CD4-positive, alpha-beta T cell treated with Interleukin-17A for 4 hours (primary cell): ENCODE measurements at regions not wholly inside any gene's neighbourhood (a gene's known extent, or its start where the extent isn't known, plus 50 kb on each side); places are given as distances from the start of the nearest gene placed in this dataset.
"Not testable (repeated sequence)": the region's sequence is repeated elsewhere in the genome, so short reads cannot be mapped to it uniquely, and the experiment has no call there.

Experiments
- DNase-seq: peaks from one replicate; pipeline ENCODE4 v3.0.0-alpha.2; 2020; ENCODE audit warnings: mixed read lengths

- DNase-seq: no peak
Observed at GRCh38 chr14:100421756-100422470, 98.8 kb downstream of the SLC25A47 start.

GRCh38 chr14:100422556-100423316, 99.6 kb downstream of the SLC25A47 start:
- DNase-seq: no peak

- no peak for DNase-seq
Observed at GRCh38 chr14:100423317-100424010, 100.3 kb downstream of the SLC25A47 start.

GRCh38 chr14:100424504-100425428, 101.6 kb downstream of the SLC25A47 start:
- no peak for DNase-seq

GRCh38 chr14:100425429-100425827, 102.3 kb downstream of the SLC25A47 start:
- no peak for DNase-seq

GRCh38 chr14:100426314-100426713, 103.2 kb downstream of the SLC25A47 start:
- no peak for DNase-seq

- no peak for DNase-seq
Observed at GRCh38 chr14:100427166-100427565, 104.0 kb downstream of the SLC25A47 start.

- no peak for DNase-seq
Observed at GRCh38 chr14:100428727-100429126, 105.6 kb downstream of the SLC25A47 start.

- no peak for DNase-seq
Observed at GRCh38 chr14:100429537-100429936, 106.4 kb downstream of the SLC25A47 start.

GRCh38 chr14:100430571-100430970, 107.4 kb downstream of the SLC25A47 start:
- DNase-seq: no peak

- DNase-seq: not testable (repeated sequence)
Observed at GRCh38 chr14:100431461-100431860, 108.3 kb downstream of the SLC25A47 start.

- no peak for DNase-seq
Observed at GRCh38 chr14:100432652-100433427, 109.7 kb downstream of the SLC25A47 start.

- DNase-seq: no peak
Observed at GRCh38 chr14:100433428-100433814, 110.3 kb downstream of the SLC25A47 start.

- DNase-seq: no peak
Observed at GRCh38 chr14:100434033-100434601, 111.0 kb downstream of the SLC25A47 start.

GRCh38 chr14:100434911-100435438, 111.8 kb downstream of the SLC25A47 start:
- DNase-seq: no peak

GRCh38 chr14:100435459-100435858, 112.3 kb downstream of the SLC25A47 start:
- no peak for DNase-seq

- DNase-seq: no peak
Observed at GRCh38 chr14:100436745-100437406, 113.7 kb downstream of the SLC25A47 start.

GRCh38 chr14:100438271-100438670, 115.1 kb downstream of the SLC25A47 start:
- no peak for DNase-seq

- peak; percentile 26 for DNase-seq
Observed at GRCh38 chr14:100438678-100439592, 115.8 kb downstream of the SLC25A47 start.
